Small intestine (tissue), 7 donors: ENCODE measurements at regions not wholly inside any gene's neighbourhood (a gene's known extent, or its start where the extent isn't known, plus 50 kb on each side); places are given as distances from the start of the nearest gene placed in this dataset.

Source experiments
- DNase-seq, 2 donors: peaks; one replicate each; pipeline versions ENCODE4 v3.0.0 to v3.0.0-alpha.2; 2013
- FAIRE-seq: peaks from 2 replicates; lab custom pipeline; 2012; peaks lifted over from hg19 to GRCh38; lab: Jason Lieb, UNC
- H3K27ac ChIP-seq, 3 donors: one replicate each; pipeline ENCODE4 v1.5.1; 2013; ENCODE audit warnings: low read length in 2 of 3, mild to moderate bottlenecking in 2 of 3, control low read depth in 1 of 3, inconsistent platforms in 1 of 3, low read depth in 1 of 3, moderate library complexity in 1 of 3
- H3K27me3 ChIP-seq, 3 donors: one replicate each; pipeline ENCODE4 v1.6.1; 2013; ENCODE audit warnings: low read length in 3 of 3, inconsistent platforms in 1 of 3; ENCODE audit not compliant: control insufficient read depth in 3 of 3, insufficient read depth in 3 of 3
- H3K36me3 ChIP-seq, 3 donors: one replicate each; pipeline ENCODE4 v1.6.1; 2013; ENCODE audit warnings: low read length in 3 of 3, inconsistent platforms in 1 of 3, low read depth in 1 of 3, mild to moderate bottlenecking in 1 of 3, moderate library complexity in 1 of 3; ENCODE audit not compliant: control insufficient read depth in 3 of 3, insufficient read depth in 2 of 3
- H3K4me1 ChIP-seq, 3 donors: one replicate each; pipeline ENCODE4 v1.6.1; 2013; ENCODE audit warnings: low read length in 2 of 3, inconsistent platforms in 1 of 3, low read depth in 1 of 3, mild to moderate bottlenecking in 1 of 3, moderate library complexity in 1 of 3; ENCODE audit not compliant: control insufficient read depth in 3 of 3, insufficient read depth in 2 of 3
- H3K4me3 ChIP-seq, 3 donors: one replicate each; pipeline ENCODE4 v1.5.1; 2013; ENCODE audit warnings: low read length in 3 of 3, control low read depth in 1 of 3, inconsistent platforms in 1 of 3, low read depth in 1 of 3, mild to moderate bottlenecking in 1 of 3, moderate library complexity in 1 of 3
- H3K9me3 ChIP-seq, 2 donors: one replicate each; pipeline ENCODE4 v1.6.1; 2013; ENCODE audit warnings: low read depth in 1 of 2, low read length in 1 of 2; ENCODE audit not compliant: control insufficient read depth in 2 of 2, insufficient read depth in 1 of 2
- WGBS, 3 donors: extraction: QIAGEN DNeasy Blood & Tissue Kit; methylation state at CpG; one replicate each; pipeline ENCODE4 v1.1.7; 2013; 5-methylcytosine and 5-hydroxymethylcytosine counted together
- donor health status: healthy with polysubstance abuse.
- donor health status: control.
- donor health status: control.
- donor health status: Bipolar disorder and iron deficiency.
- donor health status: healthy.

- H3K36me3 ChIP-seq: no peaks in the 10 kb centered on the region
- FAIRE-seq (no peak), DNase-seq (no peak)
- no peaks in the 10 kb centered on the region for H3K4me1 ChIP-seq
- no peak overlapping the region for H3K4me3 ChIP-seq
- H3K9me3 ChIP-seq: no peaks in the 10 kb centered on the region
- H3K27ac ChIP-seq: no peak overlapping the region
- no peaks in the 10 kb centered on the region for H3K27me3 ChIP-seq
Measured at GRCh38 chr12:17778242-17778641, 311.8 kb downstream of the RERGL start.

GRCh38 chr12:17763366-17763765, 326.6 kb downstream of the RERGL start:
- H3K4me3 ChIP-seq: no peak overlapping the region
- no peaks in the 10 kb centered on the region for H3K4me1 ChIP-seq
- H3K36me3 ChIP-seq: no peaks in the 10 kb centered on the region
- FAIRE-seq (no peak), DNase-seq (no peak)
- H3K9me3 ChIP-seq: peaks cover 0 to 2% of the 10 kb centered on the region in 2 donors
- no peaks in the 10 kb centered on the region for H3K27me3 ChIP-seq
- WGBS, 3 donors: 79 to 89% (median 84%) methylated on average over 4 of the region's 4 CpGs
- no peak overlapping the region for H3K27ac ChIP-seq

GRCh38 chr12:17759982-17760381, 330.0 kb downstream of the RERGL start:
- no peaks in the 10 kb centered on the region for H3K36me3 ChIP-seq
- no peak overlapping the region for H3K27ac ChIP-seq
- FAIRE-seq (no peak), DNase-seq (no peak)
- H3K9me3 ChIP-seq: peaks cover 0 to 2% of the 10 kb centered on the region in 2 donors
- H3K27me3 ChIP-seq: no peaks in the 10 kb centered on the region
- H3K4me3 ChIP-seq: no peak overlapping the region
- 81 to 88% (median 88%) methylated on average over 8 of the region's 8 CpGs for WGBS, 3 donors
- H3K4me1 ChIP-seq: no peaks in the 10 kb centered on the region
